Suppressor macrophage (primary cell): ENCODE measurements at regions not wholly inside any gene's neighbourhood (a gene's known extent, or its start where the extent isn't known, plus 50 kb on each side); places are given as distances from the start of the nearest gene placed in this dataset.

Experiments
- DNase-seq, 4 experiments: peaks; one replicate each; pipeline ENCODE4 v3.0.0-alpha.2; 2020 to 2022

DNA sequence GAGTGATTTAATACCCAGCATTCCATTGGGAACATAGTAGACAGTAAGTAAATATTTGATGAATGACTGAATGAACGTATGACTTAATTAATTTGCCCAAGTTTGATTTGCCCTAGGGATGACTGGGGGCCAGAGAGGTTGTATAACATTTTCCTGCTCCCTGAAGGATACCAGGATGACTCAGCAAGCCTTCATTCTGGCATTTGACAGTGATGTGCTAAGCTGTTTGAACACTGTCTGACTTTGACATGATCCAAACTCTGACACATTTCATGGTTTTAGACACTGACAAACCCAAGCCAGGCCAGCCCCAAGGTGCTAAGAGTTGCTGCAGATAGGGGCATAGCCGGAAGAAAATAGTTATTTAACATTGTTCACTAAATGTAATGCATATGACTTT lies 53.4 kb upstream of the KLF12 start:
- DNase-seq: no peak

DNA sequence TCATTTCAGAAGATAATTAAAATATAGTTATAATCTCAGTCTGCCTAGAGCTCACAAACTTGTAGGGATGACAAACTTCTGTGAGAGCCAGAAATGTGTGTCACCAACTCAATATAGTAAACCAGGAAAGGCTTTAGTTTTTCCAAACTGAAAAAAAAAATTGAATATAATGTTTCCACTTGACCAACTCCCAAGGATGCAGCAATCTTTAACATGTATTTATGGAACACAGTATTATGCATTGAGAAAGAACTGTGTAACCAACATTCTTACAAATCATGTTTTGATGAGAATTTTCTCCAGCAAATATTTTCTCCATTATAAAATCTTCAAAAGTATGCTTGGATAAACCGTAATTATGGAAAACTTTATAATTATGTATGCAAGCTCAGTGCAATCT lies 50.1 kb upstream of the KLF12 start:
- DNase-seq: no peak
